AG09319 (cell line): ENCODE measurements at regions not wholly inside any gene's neighbourhood (a gene's known extent, or its start where the extent isn't known, plus 50 kb on each side); places are given as distances from the start of the nearest gene placed in this dataset.

Experiments used
- DNase-seq: peaks from one replicate; pipeline ENCODE4 v3.0.0-alpha.2; 2010; ENCODE audit warnings: low read depth; ENCODE audit errors: extremely low read depth
- TF ChIP-seq, protein P1 (sequence below): IDR thresholded peaks from 2 replicates; pipeline ENCODE4 v1.5.1; 2011; ENCODE audit warnings: low read depth, mild to moderate bottlenecking, inconsistent platforms, low read length, moderate library complexity

DNA sequence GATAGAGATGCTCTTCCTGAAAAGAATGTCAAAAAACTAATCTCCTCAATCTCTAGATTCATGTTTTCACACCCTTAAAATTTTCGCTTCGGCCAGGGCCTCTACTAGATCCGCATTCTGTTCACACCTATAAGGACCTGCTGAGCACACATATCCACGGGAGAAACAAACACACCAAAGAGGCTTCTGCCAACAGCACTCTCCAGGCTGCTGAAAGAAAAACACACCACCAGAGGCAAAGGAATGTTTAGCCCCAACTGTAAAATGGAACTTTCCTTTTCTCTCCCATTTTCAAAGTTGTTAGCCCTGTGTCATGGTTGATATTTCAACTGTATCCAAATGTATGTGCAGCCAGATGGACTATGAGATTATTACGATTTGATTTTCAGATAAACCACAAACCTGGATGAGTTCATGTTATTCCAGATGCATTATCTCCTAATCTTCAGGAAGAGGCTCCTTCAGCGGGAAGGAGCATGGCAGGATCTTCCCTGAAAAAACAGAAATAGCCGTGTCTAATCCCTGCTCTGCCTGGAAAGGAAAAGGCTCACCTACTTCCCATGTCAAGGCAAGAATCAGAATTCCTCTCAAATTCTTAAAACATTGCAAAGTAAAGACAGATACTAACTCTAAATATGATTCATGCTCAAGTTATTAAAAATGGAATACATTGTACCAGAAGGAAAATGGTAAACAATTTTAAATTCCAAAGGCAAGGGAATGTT is 442.7 kb upstream of the NR2F2 start:
- TF ChIP-seq, protein P1, sequence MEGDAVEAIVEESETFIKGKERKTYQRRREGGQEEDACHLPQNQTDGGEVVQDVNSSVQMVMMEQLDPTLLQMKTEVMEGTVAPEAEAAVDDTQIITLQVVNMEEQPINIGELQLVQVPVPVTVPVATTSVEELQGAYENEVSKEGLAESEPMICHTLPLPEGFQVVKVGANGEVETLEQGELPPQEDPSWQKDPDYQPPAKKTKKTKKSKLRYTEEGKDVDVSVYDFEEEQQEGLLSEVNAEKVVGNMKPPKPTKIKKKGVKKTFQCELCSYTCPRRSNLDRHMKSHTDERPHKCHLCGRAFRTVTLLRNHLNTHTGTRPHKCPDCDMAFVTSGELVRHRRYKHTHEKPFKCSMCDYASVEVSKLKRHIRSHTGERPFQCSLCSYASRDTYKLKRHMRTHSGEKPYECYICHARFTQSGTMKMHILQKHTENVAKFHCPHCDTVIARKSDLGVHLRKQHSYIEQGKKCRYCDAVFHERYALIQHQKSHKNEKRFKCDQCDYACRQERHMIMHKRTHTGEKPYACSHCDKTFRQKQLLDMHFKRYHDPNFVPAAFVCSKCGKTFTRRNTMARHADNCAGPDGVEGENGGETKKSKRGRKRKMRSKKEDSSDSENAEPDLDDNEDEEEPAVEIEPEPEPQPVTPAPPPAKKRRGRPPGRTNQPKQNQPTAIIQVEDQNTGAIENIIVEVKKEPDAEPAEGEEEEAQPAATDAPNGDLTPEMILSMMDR: no peak
- no peak for DNase-seq

DNA sequence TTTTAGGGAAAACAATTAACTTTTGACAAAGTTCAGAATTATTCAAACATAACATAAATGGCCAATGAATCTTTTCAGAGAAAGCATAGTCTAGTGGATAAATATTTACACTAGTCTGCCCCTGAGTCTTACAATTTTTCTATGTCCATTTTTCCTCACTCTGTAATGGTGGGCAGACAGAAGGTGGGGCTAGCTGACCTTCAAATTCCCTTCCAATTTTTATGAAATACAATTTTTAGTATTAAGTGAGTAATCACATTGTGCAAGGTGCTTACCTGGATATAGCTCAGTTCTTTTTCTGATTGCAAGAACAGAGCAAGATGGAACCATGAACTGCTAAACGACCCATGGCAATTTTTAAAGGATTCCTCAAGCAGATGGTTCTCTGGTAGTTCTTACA is 441.7 kb upstream of the NR2F2 start:
- TF ChIP-seq, protein P1: no peak
- DNase-seq: no peak

DNA sequence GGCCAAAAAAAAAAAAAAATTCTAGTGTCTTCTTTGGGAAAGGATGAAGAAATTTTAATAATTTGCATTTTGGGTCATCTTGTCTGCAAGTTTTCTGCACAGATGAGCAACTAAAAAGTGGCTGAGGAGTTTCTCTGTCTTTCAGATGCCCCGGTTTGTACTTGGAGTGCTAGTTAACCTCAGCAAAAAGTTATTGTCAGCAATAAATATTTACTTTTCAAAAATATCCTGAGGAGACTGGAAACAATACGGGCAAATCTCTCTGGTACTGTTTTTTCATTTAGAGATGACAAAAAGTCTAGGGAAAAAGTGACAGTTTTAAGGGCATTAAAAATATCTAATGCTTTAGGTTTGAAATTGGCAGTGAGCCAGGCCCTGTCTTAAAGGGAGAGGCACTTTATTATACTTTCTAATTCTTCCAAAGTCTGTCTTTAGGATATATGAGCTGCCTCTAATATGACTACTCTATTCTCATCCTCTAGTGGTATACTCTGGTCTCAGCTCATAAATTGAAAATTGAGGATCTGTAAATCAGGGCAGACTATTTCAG is 436.0 kb upstream of the NR2F2 start:
- no peak for DNase-seq
- TF ChIP-seq, protein P1: no peak

DNA sequence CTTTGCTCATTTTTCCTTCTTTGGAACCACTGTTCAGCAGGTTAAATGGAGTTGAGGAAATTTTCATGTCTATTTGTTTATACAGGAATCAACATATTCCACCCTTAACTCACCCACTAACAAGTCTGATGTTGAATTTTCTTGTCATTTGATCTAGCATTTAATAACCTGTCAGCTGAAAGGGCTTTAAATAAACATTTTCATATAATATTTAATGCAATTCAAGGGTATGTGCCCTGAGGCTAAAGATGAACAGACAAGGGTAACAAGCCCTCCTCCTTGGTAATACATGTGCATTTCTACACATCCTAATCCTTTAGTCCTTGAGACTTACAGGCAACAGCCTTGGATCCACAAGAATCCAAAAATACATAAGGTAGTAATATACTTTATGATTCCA is 435.0 kb upstream of the NR2F2 start:
- TF ChIP-seq, protein P1: no peak
- peak; percentile 28 for DNase-seq

DNA sequence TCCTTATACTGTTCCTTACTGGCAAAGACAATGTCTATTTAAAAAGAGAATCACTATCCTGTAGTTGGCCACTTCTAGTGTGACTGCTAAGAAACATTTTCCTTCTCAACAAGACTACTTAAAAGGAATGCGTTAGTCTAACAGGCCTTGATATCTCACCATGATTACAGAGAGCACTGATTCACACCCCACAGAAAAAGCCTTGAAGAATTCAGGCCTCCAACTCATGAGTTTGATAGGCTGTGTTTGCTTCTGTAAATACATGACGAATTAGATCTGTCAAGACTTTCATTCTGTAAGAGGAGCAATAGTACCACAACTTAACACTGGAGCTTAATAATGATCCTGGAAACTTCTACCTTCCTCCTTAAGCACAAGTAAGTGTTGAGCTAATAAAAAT is 432.8 kb upstream of the NR2F2 start:
- no peak for DNase-seq
- TF ChIP-seq, protein P1: no peak

DNA sequence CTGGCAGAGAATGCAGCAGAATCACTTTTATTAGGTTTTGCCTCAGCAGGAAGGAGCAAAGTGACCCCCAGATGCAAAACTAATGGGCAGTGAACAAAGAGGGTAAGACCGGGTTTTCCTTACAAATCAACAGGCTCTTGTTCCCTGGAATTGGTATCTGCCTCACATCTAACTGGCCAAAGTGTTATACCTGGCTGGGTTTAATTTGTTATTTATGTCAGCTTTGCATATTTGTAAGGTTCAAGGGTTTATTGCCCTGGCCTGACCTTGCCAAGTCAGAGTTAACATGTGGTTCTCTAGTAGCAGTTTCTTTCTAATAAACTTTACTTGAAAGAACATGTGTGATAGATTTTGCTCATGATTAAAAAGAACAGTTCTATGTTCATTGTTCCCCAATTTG is 431.7 kb upstream of the NR2F2 start:
- TF ChIP-seq, protein P1: no peak
- DNase-seq: no peak

DNA sequence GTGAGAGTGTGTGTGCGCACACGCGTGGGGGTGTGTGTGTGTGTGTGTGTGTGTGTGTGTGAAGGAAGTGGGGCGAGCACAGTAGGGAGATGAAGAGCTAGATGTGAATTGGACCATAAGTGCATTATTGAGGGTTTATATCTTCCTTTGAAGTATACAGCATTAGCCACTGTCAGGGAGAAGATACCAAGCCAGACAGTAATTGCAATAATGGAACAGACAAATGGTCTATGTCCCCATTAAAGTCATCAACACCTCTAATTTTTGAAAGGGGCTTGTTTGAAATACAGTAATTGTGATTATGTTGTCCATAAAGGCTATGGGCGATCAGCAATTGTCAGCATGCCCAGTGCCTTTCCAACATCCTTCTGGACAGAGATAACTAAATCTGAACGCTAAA is 429.2 kb upstream of the NR2F2 start:
- no peak for DNase-seq
- TF ChIP-seq, protein P1: no peak
